GM23248 (cell line): ENCODE measurements at regions not wholly inside any gene's neighbourhood (a gene's known extent, or its start where the extent isn't known, plus 50 kb on each side); places are given as distances from the start of the nearest gene placed in this dataset.

Experiments
- EZH2 ChIP-seq: fragments of 200-600 bp; sonication (generic); IDR thresholded peaks from 2 replicates; pipeline ENCODE4 v1.6.1; 2018; ENCODE audit warnings: antibody characterized with exemption, mild to moderate bottlenecking; ENCODE audit not compliant: insufficient read depth, poor library complexity, severe bottlenecking
- EZH2phosphoT487 ChIP-seq: fragments of 200-600 bp; sonication (generic); IDR thresholded peaks from 2 replicates; pipeline ENCODE4 v1.6.1; 2018; ENCODE audit warnings: antibody characterized with exemption, moderate library complexity, mild to moderate bottlenecking, low read depth; ENCODE audit not compliant: insufficient read depth

DNA sequence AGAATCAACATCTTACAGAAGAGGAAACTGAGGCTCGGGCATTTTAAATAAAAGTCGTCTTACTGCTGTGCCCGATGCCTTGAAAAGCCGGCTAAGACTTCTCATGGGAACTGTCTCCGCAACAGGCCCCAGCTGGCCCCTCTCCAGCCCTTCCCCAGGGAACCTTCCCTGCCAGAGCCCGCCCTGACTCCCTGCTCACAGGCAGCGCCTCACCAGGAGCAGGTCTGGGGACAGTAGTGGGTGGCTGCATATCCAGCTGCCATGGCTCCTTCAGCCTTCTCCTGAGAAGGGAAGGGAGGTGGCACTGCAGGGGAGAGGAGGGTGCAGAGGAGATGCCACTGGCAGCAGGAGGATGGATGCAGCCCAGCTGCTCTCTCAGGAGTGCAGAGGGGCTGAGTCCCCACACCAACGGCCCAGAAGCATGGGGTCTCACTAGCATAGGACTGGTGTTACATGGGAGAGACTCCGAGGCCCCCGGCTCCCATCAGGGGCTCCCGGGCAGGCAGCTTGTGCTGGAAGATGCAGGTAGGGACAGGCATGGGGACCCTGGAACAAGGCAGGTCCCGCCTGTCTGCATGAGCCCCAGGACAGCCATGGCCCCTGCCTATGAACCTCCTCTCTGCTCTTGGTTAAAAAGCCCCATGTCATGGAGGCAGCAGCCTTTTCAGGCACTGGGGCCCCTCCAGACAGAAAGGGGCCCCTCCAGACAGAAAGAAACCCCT lies 216.4 kb upstream of the SGCG start:
- TF ChIP-seq EZH2, result no peak
- TF ChIP-seq EZH2phosphoT487, result no peak
